ENCODE measurements at regions not wholly inside any gene's neighbourhood (a gene's known extent, or its start where the extent isn't known, plus 50 kb on each side); places are given as distances from the start of the nearest gene placed in this dataset.

- Histone ChIP-seq H3K4me3 (replicated peaks in 1 of 3; ENCODE audit: low read depth in 2 of 3, low read length in 3 of 3) (no peak overlapping the region), H3K36me3 (replicated peaks in 1 of 2; ENCODE audit: control insufficient read depth in 1 of 2, insufficient read depth in 2 of 2, low read length in 2 of 2) (no peaks in the 10 kb centered on the region), H4K20me1 (ENCODE audit: insufficient read depth, low read length) (no peaks in the 10 kb centered on the region), H3K4me2 (replicated peaks; ENCODE audit: extremely low read depth, low read length, poor library complexity, severe bottlenecking) (no peak overlapping the region), H3K27ac (ENCODE audit: low read depth in 1 of 2, low read length in 2 of 2) (no peak overlapping the region), H3K4me1 (ENCODE audit: control insufficient read depth in 1 of 2, insufficient read depth in 2 of 2, low read length in 2 of 2) (peaks cover 0 to 8% of the 10 kb centered on the region in 2 donors), H3K27me3 (ENCODE audit: control insufficient read depth in 2 of 2, insufficient read depth in 2 of 2, low read length in 2 of 2) (no peaks in the 10 kb centered on the region), H3K9ac (ENCODE audit: insufficient read depth, low read length, poor library complexity, severe bottlenecking) (no peak overlapping the region), H3K79me2 (ENCODE audit: insufficient read depth, low read length) (no peaks in the 10 kb centered on the region), H2AFZ (ENCODE audit: insufficient read depth, low read depth, low read length, poor library complexity, severe bottlenecking) (no peak overlapping the region), H3K9me3 (replicated peaks in 1 of 2; ENCODE audit: control insufficient read depth in 1 of 2, insufficient read depth in 1 of 2, low read length in 2 of 2) (no peaks in the 10 kb centered on the region)
- Mint-ChIP-seq H3K9me3 (peaks cover 0 to 1% (median 0%) of the 10 kb centered on the region in 7 donors), H3K27me3 (ENCODE audit: low read depth in 3 of 3) (peaks cover 0 to 4% (median 4%) of the 10 kb centered on the region in 3 donors), H3K4me3 (no peak overlapping the region), H3K4me1 (peaks cover 15% of the 10 kb centered on the region), H3K36me3 (no peaks in the 10 kb centered on the region), H3K27ac (no peak overlapping the region)
- intact Hi-C loops (cut with micrococcal nuclease): no loop called here
- no peak for TF ChIP-seq CTCF (IDR thresholded peaks at IDR 0.05)
- WGBS (ENCODE audit: insufficient coverage): 98% methylated on average over 5 of the region's 5 CpGs
- DNase-seq: no peak
Measured at GRCh38 chr6:15819226-15819625, 156.4 kb upstream of the DTNBP1 start.

DNA sequence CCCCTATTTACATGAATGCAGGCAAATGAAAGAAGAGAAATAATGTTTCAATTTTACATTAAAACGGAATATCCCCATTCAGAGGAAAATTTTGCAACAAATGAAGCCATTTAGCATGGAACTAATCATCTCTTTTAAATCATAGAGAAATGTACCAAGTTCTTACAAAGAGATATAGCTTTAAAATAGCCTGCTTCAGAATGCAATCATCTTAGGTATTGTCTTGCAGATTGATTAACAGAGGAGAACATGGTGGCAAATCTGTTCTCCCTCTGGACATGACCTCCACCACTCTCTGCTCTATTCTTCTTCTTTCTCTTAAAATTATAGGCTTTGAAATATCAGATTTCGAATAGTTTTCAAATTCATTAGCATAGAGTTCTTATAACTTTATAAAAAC, 155.7 kb upstream of the DTNBP1 start:
- DNase-seq: no peak
- intact Hi-C loops (cut with micrococcal nuclease): no loop called here
- no CpG with 5 or more reads among the region's 2 CpGs for WGBS (ENCODE audit: insufficient coverage)
- no peak for TF ChIP-seq CTCF (IDR thresholded peaks at IDR 0.05)
- H3K4me2 ChIP-seq (replicated peaks; ENCODE audit: extremely low read depth, low read length, poor library complexity, severe bottlenecking): no peak overlapping the region
- no peak overlapping the region for H2AFZ ChIP-seq (ENCODE audit: insufficient read depth, low read depth, low read length, poor library complexity, severe bottlenecking)
- H3K36me3 ChIP-seq (replicated peaks in 1 of 2; ENCODE audit: control insufficient read depth in 1 of 2, insufficient read depth in 2 of 2, low read length in 2 of 2): no peaks in the 10 kb centered on the region
- H3K4me3 Mint-ChIP-seq: no peak overlapping the region
- H3K4me1 Mint-ChIP-seq: peaks cover 22% of the 10 kb centered on the region
- no peaks in the 10 kb centered on the region for H4K20me1 ChIP-seq (ENCODE audit: insufficient read depth, low read length)
- H3K9ac ChIP-seq (ENCODE audit: insufficient read depth, low read length, poor library complexity, severe bottlenecking): no peak overlapping the region
- H3K79me2 ChIP-seq (ENCODE audit: insufficient read depth, low read length): no peaks in the 10 kb centered on the region
- peaks cover 0 to 14% of the 10 kb centered on the region in 2 donors for H3K4me1 ChIP-seq (ENCODE audit: control insufficient read depth in 1 of 2, insufficient read depth in 2 of 2, low read length in 2 of 2)
- peaks cover 0 to 1% (median 0%) of the 10 kb centered on the region in 7 donors for H3K9me3 Mint-ChIP-seq
- no peak overlapping the region for H3K4me3 ChIP-seq (replicated peaks in 1 of 3; ENCODE audit: low read depth in 2 of 3, low read length in 3 of 3)
- no peaks in the 10 kb centered on the region for H3K27me3 ChIP-seq (ENCODE audit: control insufficient read depth in 2 of 2, insufficient read depth in 2 of 2, low read length in 2 of 2)
- H3K27ac Mint-ChIP-seq: no peak overlapping the region
- no peaks in the 10 kb centered on the region for H3K36me3 Mint-ChIP-seq
- no peaks in the 10 kb centered on the region for H3K9me3 ChIP-seq (replicated peaks in 1 of 2; ENCODE audit: control insufficient read depth in 1 of 2, insufficient read depth in 1 of 2, low read length in 2 of 2)
- H3K27ac ChIP-seq (ENCODE audit: low read depth in 1 of 2, low read length in 2 of 2): no peak overlapping the region
- peaks cover 0 to 5% (median 4%) of the 10 kb centered on the region in 3 donors for H3K27me3 Mint-ChIP-seq (ENCODE audit: low read depth in 3 of 3)

All from CD14-positive monocyte (primary cell).